ENCODE measurements at regions not wholly inside any gene's neighbourhood (a gene's known extent, or its start where the extent isn't known, plus 50 kb on each side); places are given as distances from the start of the nearest gene placed in this dataset.

GRCh38 chr10:130282492-130283218 lies 146.5 kb downstream of the GLRX3 start:
- no peak for TF ChIP-seq CTCF (IDR thresholded peaks at IDR 0.05)
- TF ChIP-seq POLR2A (IDR thresholded peaks at IDR 0.05) = no peak
